ENCODE measurements at regions not wholly inside any gene's neighbourhood (a gene's known extent, or its start where the extent isn't known, plus 50 kb on each side); places are given as distances from the start of the nearest gene placed in this dataset.

- Histone ChIP-seq H3K27ac (ENCODE audit: low read depth in 1 of 2, low read length in 2 of 2) (no peak overlapping the region), H3K9me3 (ENCODE audit: control insufficient read depth in 1 of 2, insufficient read depth in 1 of 2, low read length in 2 of 2) (peaks cover 0 to 8% of the 10 kb centered on the region in 2 experiments), H3K36me3 (ENCODE audit: insufficient read depth, low read length) (no peaks in the 10 kb centered on the region), H3K4me1 (ENCODE audit: insufficient read depth, low read length) (no peaks in the 10 kb centered on the region), H3K27me3 (ENCODE audit: control insufficient read depth in 1 of 2, insufficient read depth in 2 of 2, low read length in 2 of 2) (no peaks in the 10 kb centered on the region), H3K4me3 (ENCODE audit: low read length) (no peak overlapping the region)
- POLR2A ChIA-PET: interaction anchor here (1.0 kb wide), 1 partner anchor 12 kb away, joined by 3 read pairs; no protein-coding TSS in a partner anchor
- ATAC-seq (ENCODE audit: poor library complexity) (no peak), DNase-seq (no peak)
- intact Hi-C loops (cut with DNase I, micrococcal nuclease): no loop called here
- CTCF ChIA-PET: no interaction called here
- Mint-ChIP-seq H3K27ac (no peak overlapping the region), H3K4me1 (ENCODE audit: low read depth) (no peaks in the 10 kb centered on the region), H3K36me3 (ENCODE audit: low read depth) (no peaks in the 10 kb centered on the region), H3K4me3 (no peak overlapping the region), H3K27me3 (no peaks in the 10 kb centered on the region), H3K9me3 (peaks cover 3% of the 10 kb centered on the region)
- TF ChIP-seq CTCF (IDR thresholded peaks at IDR 0.05): no peak
These were observed 114.5 kb downstream of the MTRR start for GRCh38 chr5:7983433-7983832.

GRCh38 chr5:7991125-7991821 is 122.3 kb downstream of the MTRR start:
- Mint-ChIP-seq H3K36me3 (ENCODE audit: low read depth) (no peaks in the 10 kb centered on the region), H3K9me3 (peaks cover 3% of the 10 kb centered on the region), H3K27ac (no peak overlapping the region), H3K27me3 (peaks cover 8% of the 10 kb centered on the region), H3K4me1 (ENCODE audit: low read depth) (no peaks in the 10 kb centered on the region), H3K4me3 (no peak overlapping the region)
- Histone ChIP-seq H3K4me3 (ENCODE audit: low read length) (no peak overlapping the region), H3K4me1 (ENCODE audit: insufficient read depth, low read length) (no peaks in the 10 kb centered on the region), H3K27ac (ENCODE audit: low read depth in 1 of 2, low read length in 2 of 2) (no peak overlapping the region), H3K36me3 (ENCODE audit: insufficient read depth, low read length) (no peaks in the 10 kb centered on the region), H3K27me3 (ENCODE audit: control insufficient read depth in 1 of 2, insufficient read depth in 2 of 2, low read length in 2 of 2) (no peaks in the 10 kb centered on the region), H3K9me3 (ENCODE audit: control insufficient read depth in 1 of 2, insufficient read depth in 1 of 2, low read length in 2 of 2) (no peaks in the 10 kb centered on the region)
- ATAC-seq (ENCODE audit: poor library complexity): no peak
- CTCF ChIA-PET: no interaction called here
- TF ChIP-seq CTCF (IDR thresholded peaks at IDR 0.05): no peak
- intact Hi-C loops (cut with DNase I, micrococcal nuclease): no loop called here
- no peak for DNase-seq
- POLR2A ChIA-PET: no interaction called here

GRCh38 chr5:7995688-7996294 is 126.8 kb downstream of the MTRR start:
- no peak for ATAC-seq (ENCODE audit: poor library complexity)
- intact Hi-C loops (cut with DNase I, micrococcal nuclease): no loop called here
- H3K9me3 ChIP-seq (ENCODE audit: control insufficient read depth in 1 of 2, insufficient read depth in 1 of 2, low read length in 2 of 2): peaks cover 0 to 3% of the 10 kb centered on the region in 2 experiments
- Mint-ChIP-seq H3K9me3 (peaks cover 3% of the 10 kb centered on the region), H3K4me3 (no peak overlapping the region), H3K4me1 (ENCODE audit: low read depth) (no peaks in the 10 kb centered on the region), H3K36me3 (ENCODE audit: low read depth) (no peaks in the 10 kb centered on the region), H3K27ac (no peak overlapping the region), H3K27me3 (no peaks in the 10 kb centered on the region)
- POLR2A ChIA-PET: no interaction called here
- no peak for TF ChIP-seq CTCF (IDR thresholded peaks at IDR 0.05)
- H3K27ac ChIP-seq (ENCODE audit: low read depth in 1 of 2, low read length in 2 of 2): no peak overlapping the region
- CTCF ChIA-PET: no interaction called here
- no peaks in the 10 kb centered on the region for H3K4me1 ChIP-seq (ENCODE audit: insufficient read depth, low read length)
- H3K4me3 ChIP-seq (ENCODE audit: low read length): no peak overlapping the region
- no peaks in the 10 kb centered on the region for H3K36me3 ChIP-seq (ENCODE audit: insufficient read depth, low read length)
- H3K27me3 ChIP-seq (ENCODE audit: control insufficient read depth in 1 of 2, insufficient read depth in 2 of 2, low read length in 2 of 2): no peaks in the 10 kb centered on the region
- DNase-seq: no peak
